SK-N-SH (cell line): ENCODE measurements at regions not wholly inside any gene's neighbourhood (a gene's known extent, or its start where the extent isn't known, plus 50 kb on each side); places are given as distances from the start of the nearest gene placed in this dataset.

Source experiments
- CTCF ChIA-PET: fragments of 300-600, 350-600 bp; formaldehyde crosslinking; extraction: SDS; loops from one replicate; lab custom pipeline; 2021; lab: Yijun Ruan, JAX
- POLR2A ChIA-PET: fragments of 350-600 bp; sonication (Branson Sonifier 250); formaldehyde crosslinking; extraction: SDS; loops from one replicate; lab custom pipeline; 2020; ENCODE audit warnings: antibody characterized with exemption, inconsistent platforms; lab: Yijun Ruan, JAX
- DNase-seq: peaks from one replicate; pipeline ENCODE4 v3.0.0; 2012
- H2AFZ ChIP-seq: fragments of 200-600 bp; sonication (generic); 2 replicates; pipeline ENCODE4 v1.8.1; 2016; ENCODE audit warnings: antibody characterized with exemption, mild to moderate bottlenecking, low read depth
- H3F3A ChIP-seq: fragments of 200-600 bp; sonication (generic); replicated peaks from 2 replicates; pipeline ENCODE3; 2016; ENCODE audit warnings: antibody characterized with exemption, mild to moderate bottlenecking; ENCODE audit not compliant: insufficient read depth
- H3K27ac ChIP-seq, 2 experiments: fragments of 200-500 bp in 1 of 2; fragments of 200-600 bp in 1 of 2; sonication (Bioruptor generic) in 1 of 2; sonication (generic), shearing (Covaris generic) in 1 of 2; 2 replicates each; pipeline versions ENCODE4 v1.5.1 to v1.6.1; 2014 to 2016; ENCODE audit warnings: low read depth in 2 of 2, inconsistent platforms in 1 of 2, low read length in 1 of 2, mild to moderate bottlenecking in 1 of 2, mixed read lengths in 1 of 2
- H3K27me3 ChIP-seq: fragments of 200-600 bp; sonication (generic), shearing (Covaris generic); 2 replicates; pipeline ENCODE4 v1.6.1; 2016; ENCODE audit warnings: mixed run types; ENCODE audit not compliant: insufficient read depth
- H3K36me3 ChIP-seq, 2 experiments: fragments of 200-500 bp in 1 of 2; fragments of 200-600 bp in 1 of 2; sonication (Bioruptor generic) in 1 of 2; sonication (generic) in 1 of 2; replicated peaks in 1 of 2; 2 replicates each; pipeline versions ENCODE3 to v1.5.1; 2014 to 2016; ENCODE audit warnings: low read length in 1 of 2, mild to moderate bottlenecking in 1 of 2; ENCODE audit not compliant: insufficient read depth in 2 of 2, control insufficient read depth in 1 of 2
- H3K4me1 ChIP-seq, 2 experiments: fragments of 200-500 bp in 1 of 2; fragments of 200-600 bp in 1 of 2; sonication (Bioruptor generic) in 1 of 2; sonication (generic), shearing (Covaris generic) in 1 of 2; 2 replicates each; pipeline versions ENCODE4 v1.5.1 to v1.6.1; 2014 to 2016; ENCODE audit warnings: low read depth in 1 of 2, low read length in 1 of 2, mixed run types in 1 of 2; ENCODE audit not compliant: insufficient read depth in 2 of 2, control insufficient read depth in 1 of 2
- H3K4me2 ChIP-seq: fragments of 200-600 bp; sonication (generic), shearing (Covaris generic); 2 replicates; pipeline ENCODE4 v1.6.1; 2017; ENCODE audit warnings: mixed run types
- H3K4me3 ChIP-seq, 2 experiments: fragments of 200-500 bp in 1 of 2; fragments of 200-600 bp in 1 of 2; sonication (Bioruptor generic) in 1 of 2; sonication (generic), shearing (Covaris generic) in 1 of 2; 2 replicates each; pipeline versions ENCODE4 v1.5.1 to v1.8.1; 2014 to 2016; ENCODE audit warnings: low read depth in 2 of 2, inconsistent platforms in 1 of 2, low read length in 1 of 2, mild to moderate bottlenecking in 1 of 2, mixed read lengths in 1 of 2, moderate library complexity in 1 of 2
- H3K79me2 ChIP-seq: fragments of 200-600 bp; sonication (generic); 2 replicates; pipeline ENCODE4 v1.8.1; 2017; ENCODE audit warnings: mild to moderate bottlenecking; ENCODE audit not compliant: insufficient read depth
- H3K9ac ChIP-seq: fragments of 200-600 bp; sonication (generic); 2 replicates; pipeline ENCODE4 v1.6.1; 2017; ENCODE audit warnings: mixed run types
- H3K9me2 ChIP-seq: fragments of 200-600 bp; sonication (generic); 2 replicates; pipeline ENCODE4 v1.6.1; 2017; ENCODE audit warnings: mixed run types
- H3K9me3 ChIP-seq: fragments of 200-600 bp; sonication (generic); 2 replicates; pipeline ENCODE4 v1.6.1; 2017; ENCODE audit warnings: mixed run types, mild to moderate bottlenecking, moderate library complexity
- H4K20me1 ChIP-seq: fragments of 200-600 bp; sonication (generic); 2 replicates; pipeline ENCODE4 v1.6.1; 2017; ENCODE audit warnings: mild to moderate bottlenecking, mixed run types; ENCODE audit not compliant: insufficient read depth
- CHD2 ChIP-seq: fragments of 150-350 bp; IDR thresholded peaks from 2 replicates; pipeline ENCODE4 v1.6.1; 2018; ENCODE audit warnings: low read length; ENCODE audit not compliant: partially characterized antibody
- ELF1 ChIP-seq: IDR thresholded peaks from 2 replicates; pipeline ENCODE4 v1.4.0; 2012
- EP300 ChIP-seq, 2 experiments: IDR thresholded peaks; 2 replicates each; pipeline versions ENCODE4 v1.4.0 to v1.6.1; 2012; ENCODE audit warnings: borderline replicate concordance in 1 of 2, low read depth in 1 of 2, low read length in 1 of 2
- EZH2phosphoT487 ChIP-seq: fragments of 200-600 bp; sonication (generic); IDR thresholded peaks from 2 replicates; pipeline ENCODE4 v1.6.1; 2017; ENCODE audit warnings: low read depth, mixed run types, mild to moderate bottlenecking, antibody characterized with exemption, moderate library complexity, borderline replicate concordance
- FOXM1 ChIP-seq: IDR thresholded peaks from 2 replicates; pipeline ENCODE4 v1.4.0; 2012; ENCODE audit warnings: low read depth, mild to moderate bottlenecking
- GABPA ChIP-seq: IDR thresholded peaks from 2 replicates; pipeline ENCODE4 v1.4.0; 2012; ENCODE audit warnings: low read depth, mild to moderate bottlenecking
- GATA2 ChIP-seq: sonication (generic); formaldehyde crosslinking; IDR thresholded peaks from 2 replicates; pipeline ENCODE4 v1.5.0; 2020; ENCODE audit warnings: mild to moderate bottlenecking, missing genetic modification reagents
- MAX ChIP-seq: IDR thresholded peaks from 2 replicates; pipeline ENCODE4 v1.4.0; 2012; ENCODE audit warnings: low read depth
- MEF2A ChIP-seq: IDR thresholded peaks from 2 replicates; pipeline ENCODE4 v1.4.0; 2012; ENCODE audit warnings: low read depth, borderline replicate concordance
- NRF1 ChIP-seq: IDR thresholded peaks from 2 replicates; pipeline ENCODE4 v1.6.1; 2012; ENCODE audit warnings: low read depth, mild to moderate bottlenecking, low read length
- PBX3 ChIP-seq: IDR thresholded peaks from 2 replicates; pipeline ENCODE4; 2012
- POLR2AphosphoS5 ChIP-seq: IDR thresholded peaks from 2 replicates; pipeline ENCODE4 v1.6.1; 2012; ENCODE audit warnings: low read depth, low read length
- RAD21 ChIP-seq: IDR thresholded peaks from 2 replicates; pipeline ENCODE4 v1.6.1; 2012; ENCODE audit warnings: mild to moderate bottlenecking, low read length
- RCOR1 ChIP-seq: fragments of 150-350 bp; IDR thresholded peaks from 2 replicates; pipeline ENCODE4 v1.6.1; 2017; ENCODE audit warnings: antibody characterized with exemption, low read length
- REST ChIP-seq: IDR thresholded peaks from 2 replicates; pipeline ENCODE4 v1.6.1; 2012; ENCODE audit warnings: mild to moderate bottlenecking, low read depth, low read length, moderate library complexity
- SIN3A ChIP-seq: IDR thresholded peaks from 2 replicates; pipeline ENCODE4 v1.6.1; 2012; ENCODE audit warnings: low read depth, mild to moderate bottlenecking, low read length, moderate library complexity, borderline replicate concordance
- TAF1 ChIP-seq: IDR thresholded peaks from 2 replicates; pipeline ENCODE4 v1.6.1; 2012; ENCODE audit warnings: low read depth, mild to moderate bottlenecking, low read length, moderate library complexity, borderline replicate concordance
- TEAD4 ChIP-seq: IDR thresholded peaks from 2 replicates; pipeline ENCODE4 v1.4.0; 2012; ENCODE audit warnings: mild to moderate bottlenecking, borderline replicate concordance; ENCODE audit not compliant: insufficient read depth
- USF1 ChIP-seq: IDR thresholded peaks from 2 replicates; pipeline ENCODE4 v1.4.0; 2012; ENCODE audit warnings: low read depth, borderline replicate concordance
- YY1 ChIP-seq: IDR thresholded peaks from 2 replicates; pipeline ENCODE4 v1.4.0; 2012; ENCODE audit warnings: low read depth, mild to moderate bottlenecking
- WGBS: methylation state at CpG from one replicate; pipeline ENCODE4 v1.1.6; 2017; ENCODE audit warnings: low lambda C conversion rate; 5-methylcytosine and 5-hydroxymethylcytosine counted together

- POLR2A ChIA-PET, result no interaction called here
- WGBS, result 84% methylated on average over 6 of the region's 6 CpGs
- H3K79me2 ChIP-seq, result no peaks in the 10 kb centered on the region
Measured at GRCh38 chr5:74255692-74256392, 384.7 kb downstream of the ENC1 start.

More at GRCh38 chr5:74255692-74256392, 384.7 kb downstream of the ENC1 start:
- Histone ChIP-seq H3K9me2 (no peaks in the 10 kb centered on the region), H3K4me3 (no peak overlapping the region), H3F3A (no peaks in the 10 kb centered on the region), H3K9me3 (no peaks in the 10 kb centered on the region)
- DNase-seq, result no peak
- CTCF ChIA-PET, result no interaction called here
- no peak for TF ChIP-seq TAF1
- TF ChIP-seq GABPA, result no peak
- no peak for TF ChIP-seq EP300 (IDR thresholded peaks at IDR 0.05; ENCODE audit: borderline replicate concordance in 1 of 2, low read depth in 1 of 2, low read length in 1 of 2)
- TF ChIP-seq RCOR1, result no peak
- TF ChIP-seq USF1, result no peak
- TF ChIP-seq MEF2A, result no peak
- TF ChIP-seq REST, result no peak
- no peak for TF ChIP-seq FOXM1
- no peak for TF ChIP-seq PBX3
- TF ChIP-seq CHD2, result no peak
- no peak for TF ChIP-seq EZH2phosphoT487
- TF ChIP-seq YY1, result no peak
- no peak for TF ChIP-seq MAX
- no peak for TF ChIP-seq SIN3A
- no peak for TF ChIP-seq POLR2AphosphoS5
- no peak for TF ChIP-seq TEAD4
- TF ChIP-seq NRF1, result no peak
- no peak for TF ChIP-seq ELF1
- TF ChIP-seq RAD21, result no peak
- TF ChIP-seq GATA2 (CRISPR knock-in tag), result no peak
- TF ChIP-seq, all 33 proteins: peak for 0
- Histone ChIP-seq H3K27me3 (no peaks in the 10 kb centered on the region), H3K4me1 (peaks cover 3 to 10% of the 10 kb centered on the region in 2 experiments; a peak in 2 of 4 replicates), H2AFZ (no peak overlapping the region), H3K9ac (no peak overlapping the region), H3K27ac (no peak overlapping the region), H3K36me3 (no peaks in the 10 kb centered on the region), H4K20me1 (no peaks in the 10 kb centered on the region), H3K4me2 (no peak overlapping the region)
